Skeletal muscle cell (primary cell): ENCODE measurements at regions not wholly inside any gene's neighbourhood (a gene's known extent, or its start where the extent isn't known, plus 50 kb on each side); places are given as distances from the start of the nearest gene placed in this dataset.
A peak's percentile ranks its signal among the peaks of the same experiment; 100 is the strongest.
"Not testable (repeated sequence)": the region's sequence is repeated elsewhere in the genome, so short reads cannot be mapped to it uniquely, and the experiment has no call there.

Source experiments
- DNase-seq: peaks from one replicate; pipeline ENCODE4 v3.0.0-alpha.2; 2010; ENCODE audit warnings: low read depth
- H3K4me3 ChIP-seq: 2 replicates; pipeline ENCODE4 v1.5.1; 2011; ENCODE audit warnings: low read depth, mild to moderate bottlenecking, control low read depth, low read length, moderate library complexity

DNA sequence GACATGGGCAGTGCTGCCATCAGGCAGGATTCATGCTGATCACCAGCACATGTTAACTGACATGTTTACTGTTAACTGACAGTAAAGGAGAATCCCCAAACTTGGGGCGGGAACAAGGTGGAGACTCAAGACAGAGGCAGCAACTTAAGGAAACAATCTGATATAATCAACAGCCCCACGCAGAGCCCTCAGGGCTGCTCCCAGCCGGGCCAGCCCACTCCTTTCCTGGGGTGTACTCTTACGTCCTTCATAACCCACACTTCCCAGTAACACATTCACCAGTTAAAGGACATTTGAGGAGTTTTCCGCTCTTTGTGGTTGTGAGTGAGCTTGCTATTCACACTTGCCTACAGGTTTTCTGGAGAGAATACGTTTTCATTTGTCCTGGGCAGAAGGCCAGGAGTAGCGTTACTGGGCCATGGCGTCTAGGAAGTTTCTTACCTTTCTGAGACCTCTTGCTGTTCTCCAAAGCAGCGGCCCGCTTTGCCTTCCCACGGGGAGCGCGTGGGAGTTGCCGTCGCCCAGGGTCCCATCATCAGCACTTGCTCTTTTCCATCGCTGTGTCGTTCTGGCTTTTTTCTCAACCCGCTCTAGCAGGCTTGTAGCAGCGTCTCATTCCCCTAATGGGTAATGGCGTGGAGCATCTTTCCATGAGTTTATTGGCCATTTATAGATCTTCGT lies 56.4 kb downstream of the FOXF2 start:
- DNase-seq, result no peak
- H3K4me3 ChIP-seq, result no peak overlapping the region

DNA sequence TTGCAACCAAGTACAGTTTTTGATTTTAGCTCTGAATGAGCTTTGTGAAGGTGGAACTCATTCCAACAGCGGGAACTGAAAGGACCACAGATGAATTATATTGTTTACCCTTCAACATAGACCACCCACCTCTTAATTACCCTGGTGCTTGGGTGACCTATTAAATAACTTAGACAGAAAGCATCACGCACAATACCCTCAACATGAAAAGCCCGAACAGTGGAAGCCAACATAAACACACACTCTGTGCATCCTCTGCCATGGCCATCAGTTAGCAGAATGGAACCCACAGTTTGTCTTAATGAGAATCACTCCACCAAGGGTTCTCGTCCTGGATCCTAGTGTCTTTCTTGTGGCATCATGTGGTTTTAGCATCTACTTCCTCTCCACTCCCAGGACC lies 60.5 kb downstream of the FOXF2 start:
- no peak for DNase-seq
- no peak overlapping the region for H3K4me3 ChIP-seq

DNA sequence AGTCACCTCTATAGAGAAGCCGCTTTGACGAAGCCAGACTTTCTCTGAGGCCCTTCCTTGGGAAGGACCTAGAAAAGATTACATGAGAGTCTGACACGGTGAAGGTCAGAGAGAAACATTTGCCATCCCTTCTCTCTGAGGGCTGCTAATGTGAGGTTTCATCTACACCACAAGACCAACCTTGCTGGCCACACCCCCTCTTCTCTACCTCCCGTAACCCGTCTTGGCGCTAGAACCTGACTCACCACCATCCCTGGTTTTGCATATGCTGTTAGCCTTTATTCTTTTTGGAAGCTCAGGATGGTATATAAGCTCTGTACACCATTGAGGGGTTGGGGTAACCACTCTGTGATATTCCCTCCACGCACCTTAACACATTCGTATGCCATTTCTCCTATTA lies 63.6 kb downstream of the FOXF2 start:
- no peak overlapping the region for H3K4me3 ChIP-seq
- DNase-seq, result no peak

DNA sequence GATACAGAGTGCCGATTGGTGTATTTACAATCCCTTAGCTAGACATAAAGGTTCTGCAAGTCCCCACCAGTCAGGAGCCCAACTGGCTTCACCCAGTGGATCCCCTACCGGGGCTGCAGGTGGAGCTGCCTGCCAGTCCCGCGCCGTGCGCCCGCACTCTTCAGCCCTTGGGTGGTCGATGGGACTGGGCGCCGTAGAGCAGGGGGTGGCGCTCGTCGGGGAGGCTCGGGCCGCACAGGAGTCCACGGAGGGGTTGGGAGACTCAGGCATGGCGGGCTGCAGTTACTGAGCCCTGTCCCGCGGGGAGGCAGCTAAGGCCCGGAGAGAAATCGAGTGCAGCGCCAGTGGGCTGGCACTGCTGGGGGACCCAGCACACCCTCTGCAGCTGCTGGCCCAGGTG lies 67.4 kb downstream of the FOXF2 start:
- not testable (repeated sequence) for H3K4me3 ChIP-seq, DNase-seq

DNA sequence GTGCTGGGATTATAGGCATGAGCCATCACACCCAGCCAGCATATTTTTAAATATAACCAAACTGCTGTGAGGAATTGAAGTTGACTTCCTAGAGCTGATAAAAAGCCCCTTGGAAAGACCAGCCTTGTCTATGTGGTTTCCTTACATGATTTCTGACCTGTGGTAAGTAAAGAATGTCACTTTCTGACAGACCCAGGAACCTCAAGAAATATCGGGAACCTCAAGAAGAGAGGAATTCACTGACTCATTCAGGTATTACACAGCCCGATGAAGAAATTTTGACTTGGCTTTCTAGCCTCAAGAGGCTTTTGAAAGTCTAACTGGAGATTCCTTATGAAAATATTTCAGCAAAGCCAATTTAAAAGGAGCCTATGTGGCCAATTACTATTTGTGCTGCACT lies 71.8 kb downstream of the FOXF2 start:
- no peak overlapping the region for H3K4me3 ChIP-seq
- no peak for DNase-seq

DNA sequence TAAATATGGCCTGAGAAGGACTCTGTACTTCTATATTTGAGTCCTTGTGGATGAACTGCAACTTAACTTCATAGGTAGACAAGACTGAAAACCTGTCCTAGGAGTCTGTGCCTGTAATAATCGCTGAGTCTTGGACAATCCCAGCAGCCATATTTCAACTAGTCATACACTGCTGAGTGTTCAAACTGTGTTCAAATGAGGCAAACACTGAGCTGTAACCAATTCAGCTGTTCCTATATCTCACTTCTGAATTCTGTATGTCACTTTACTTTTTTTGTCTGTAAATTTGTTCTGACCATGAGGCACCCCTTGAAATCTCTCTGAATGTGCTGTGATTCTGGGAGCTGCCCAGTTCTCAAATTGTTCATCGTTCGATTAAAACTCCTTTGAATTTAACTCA lies 72.4 kb downstream of the FOXF2 start:
- no peak for DNase-seq
- H3K4me3 ChIP-seq, result no peak overlapping the region

DNA sequence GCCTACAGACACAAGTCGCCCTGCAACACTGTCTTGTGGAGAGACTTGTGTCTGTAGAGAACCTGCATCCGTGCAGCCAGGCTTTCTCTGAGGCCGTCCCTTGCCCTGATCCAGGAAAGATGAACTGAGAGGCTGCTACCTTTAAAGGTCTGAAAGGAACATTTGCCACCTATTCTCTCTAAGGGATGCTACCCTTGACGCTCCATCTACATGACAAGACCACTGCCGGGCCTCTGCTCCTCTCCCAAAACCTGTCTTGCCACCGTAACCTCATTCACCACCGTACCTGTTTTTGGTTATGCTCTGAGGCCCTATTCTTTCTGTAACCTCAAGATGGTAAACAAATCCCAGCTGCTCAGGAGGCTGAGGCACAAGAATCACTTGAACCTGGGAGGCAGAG lies 73.9 kb downstream of the FOXF2 start:
- no peak for DNase-seq
- H3K4me3 ChIP-seq, result no peak overlapping the region

DNA sequence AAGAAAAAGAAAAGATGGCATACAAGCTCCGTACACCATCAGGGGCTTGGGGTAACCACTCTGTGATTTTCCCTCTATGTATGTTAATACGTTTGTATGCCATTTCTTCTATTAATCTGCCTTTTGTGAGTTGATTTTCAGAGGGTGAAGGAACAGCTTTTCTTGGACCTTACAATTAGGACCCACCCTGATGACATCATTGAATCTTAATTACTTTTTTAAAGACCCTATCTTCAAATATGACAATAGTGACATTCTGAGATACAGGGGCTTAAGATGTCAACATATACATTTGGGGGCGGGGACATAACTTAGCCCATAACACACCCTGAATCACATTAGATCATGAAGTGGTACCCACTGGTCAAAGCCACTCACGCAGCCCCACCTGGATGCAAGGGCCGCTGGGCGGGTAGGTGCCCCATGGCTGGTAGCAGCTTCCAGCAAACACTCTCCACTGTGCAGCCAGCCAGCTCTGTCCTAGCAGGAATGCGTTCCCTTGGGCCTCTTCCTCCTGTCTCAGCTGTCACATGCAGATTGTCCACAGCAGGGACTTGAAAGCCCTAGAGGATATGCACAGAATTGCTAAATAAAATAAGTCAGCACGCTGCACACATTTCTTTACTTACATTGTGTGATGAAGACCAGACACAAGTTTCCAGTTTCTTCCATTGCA lies 74.5 kb downstream of the FOXF2 start:
- DNase-seq, result no peak
- no peak overlapping the region for H3K4me3 ChIP-seq

DNA sequence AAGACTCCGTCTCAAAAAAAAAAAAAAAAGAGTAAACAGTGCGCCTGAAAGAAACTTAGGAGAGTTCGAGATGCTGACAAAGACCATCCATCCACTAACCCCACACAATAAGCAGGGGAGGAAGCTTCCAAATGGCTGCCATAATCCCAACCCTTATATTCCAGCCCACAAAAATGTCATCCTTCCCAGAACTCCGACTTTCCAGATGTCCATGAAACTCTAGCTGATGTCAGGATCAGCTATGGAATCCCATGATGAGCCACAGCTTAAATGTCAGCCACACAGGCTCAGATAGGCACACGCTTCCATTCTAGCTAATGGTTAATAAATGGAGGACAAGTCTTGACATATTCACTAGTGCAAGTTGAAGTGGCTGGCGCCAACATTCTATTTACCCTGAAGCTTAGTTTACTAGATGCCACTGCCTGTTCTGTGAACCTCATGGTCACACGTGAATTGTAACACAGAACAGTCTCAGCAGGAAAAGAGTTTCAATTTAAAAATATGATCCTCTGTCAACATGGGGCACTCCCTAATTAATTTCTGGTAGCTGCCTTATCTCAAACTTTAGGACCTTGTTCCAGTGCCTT lies 75.5 kb downstream of the FOXF2 start:
- no peak overlapping the region for H3K4me3 ChIP-seq
- DNase-seq, result no peak

DNA sequence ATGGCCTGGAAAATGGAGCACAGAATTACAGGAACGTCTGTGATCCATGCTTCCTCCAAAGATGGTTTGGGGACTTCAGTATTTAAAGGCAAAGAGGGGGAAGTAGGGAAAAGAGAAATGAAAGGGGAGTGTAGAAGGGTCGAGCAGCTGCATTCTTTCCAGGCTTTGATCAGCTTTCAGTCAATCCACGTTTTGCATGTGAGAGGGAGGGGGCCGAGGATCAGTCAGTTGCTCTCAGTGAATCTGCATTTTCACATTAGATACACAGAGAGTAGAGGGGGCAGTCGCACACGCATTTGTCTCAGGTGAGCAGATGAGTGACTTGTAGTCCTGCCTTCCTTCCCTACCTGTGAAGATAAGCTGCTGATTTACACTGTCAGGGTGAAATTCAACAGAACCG lies 78.8 kb downstream of the FOXF2 start:
- no peak overlapping the region for H3K4me3 ChIP-seq

DNA sequence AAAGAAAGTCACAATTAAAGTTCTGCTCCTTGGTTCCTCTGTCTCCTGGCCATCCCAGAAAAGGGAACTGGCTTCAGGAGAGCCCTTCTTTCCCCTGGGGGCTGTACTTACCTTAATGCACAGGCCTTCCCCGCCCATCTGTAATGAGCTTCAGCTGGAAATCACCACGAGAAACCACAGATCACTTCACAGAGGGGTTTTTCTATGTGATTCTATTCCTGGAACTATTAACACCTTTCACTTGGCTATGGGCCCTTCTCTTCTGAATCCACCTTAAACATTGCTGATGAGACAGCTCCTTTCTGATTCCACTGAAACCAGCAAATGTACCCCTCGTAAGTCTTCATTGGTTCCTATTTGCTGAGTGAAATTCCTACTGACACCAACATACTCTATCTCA lies 80.7 kb downstream of the FOXF2 start:
- DNase-seq, result no peak
- no peak overlapping the region for H3K4me3 ChIP-seq

More for the DNA sequence above, 78.8 kb downstream of the FOXF2 start:
- no peak for DNase-seq

DNA sequence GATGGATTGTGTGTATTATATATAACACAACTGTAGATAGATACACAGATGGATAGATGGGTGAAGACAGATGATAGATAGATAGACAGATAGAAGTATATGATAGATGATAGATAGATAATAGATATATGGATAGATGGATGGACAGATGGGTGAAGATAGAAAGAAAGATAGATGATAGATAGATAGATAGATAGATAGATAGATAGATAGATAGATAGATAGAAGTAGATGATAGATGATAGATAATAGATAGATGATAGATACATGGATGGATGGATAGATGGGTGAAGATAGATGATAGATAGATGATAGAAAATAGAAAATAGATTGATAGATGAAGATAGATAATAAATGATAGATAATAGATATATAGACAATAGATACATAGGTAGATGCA lies 83.3 kb downstream of the FOXF2 start:
- no peak overlapping the region for H3K4me3 ChIP-seq
- no peak for DNase-seq

DNA sequence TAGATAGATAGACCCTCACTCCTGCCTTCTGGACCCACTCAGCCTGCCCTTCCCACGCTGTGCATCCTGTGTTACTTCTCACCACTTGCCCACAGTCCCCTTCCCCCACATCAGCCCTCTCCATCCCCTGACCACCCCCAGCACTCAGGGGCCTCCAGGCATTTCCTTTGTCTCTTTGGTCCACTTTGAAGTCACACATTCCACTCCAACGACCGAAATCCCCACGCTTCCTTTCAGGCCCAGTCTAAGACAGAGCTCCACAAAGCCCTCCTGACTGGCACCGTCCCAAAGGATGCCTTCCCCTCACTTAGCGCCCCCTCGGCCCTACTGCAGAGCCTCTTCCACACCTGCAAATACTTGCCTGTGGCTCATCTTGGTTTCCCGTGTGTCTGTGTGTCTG lies 83.8 kb downstream of the FOXF2 start:
- H3K4me3 ChIP-seq, result no peak overlapping the region
- DNase-seq, result no peak

DNA sequence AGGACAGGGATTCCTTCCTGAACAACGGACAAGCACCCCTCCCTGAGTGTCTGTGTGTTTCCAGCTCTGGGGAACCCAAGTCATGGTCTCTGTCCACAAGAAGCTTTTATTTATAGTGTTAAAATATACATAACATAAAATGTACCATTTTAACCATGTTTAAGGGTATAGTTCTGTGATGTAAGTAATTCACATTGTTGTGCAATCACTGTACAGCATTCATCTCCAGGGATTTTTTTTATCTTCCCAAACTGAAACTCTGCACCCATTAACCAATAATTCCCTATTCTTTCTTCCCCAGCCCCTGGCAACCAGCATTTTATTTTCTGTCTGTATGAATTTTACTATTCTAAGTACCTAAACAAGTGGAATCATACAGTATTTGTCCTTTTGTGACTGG lies 84.2 kb downstream of the FOXF2 start:
- H3K4me3 ChIP-seq, result no peak overlapping the region
- DNase-seq, result no peak

DNA sequence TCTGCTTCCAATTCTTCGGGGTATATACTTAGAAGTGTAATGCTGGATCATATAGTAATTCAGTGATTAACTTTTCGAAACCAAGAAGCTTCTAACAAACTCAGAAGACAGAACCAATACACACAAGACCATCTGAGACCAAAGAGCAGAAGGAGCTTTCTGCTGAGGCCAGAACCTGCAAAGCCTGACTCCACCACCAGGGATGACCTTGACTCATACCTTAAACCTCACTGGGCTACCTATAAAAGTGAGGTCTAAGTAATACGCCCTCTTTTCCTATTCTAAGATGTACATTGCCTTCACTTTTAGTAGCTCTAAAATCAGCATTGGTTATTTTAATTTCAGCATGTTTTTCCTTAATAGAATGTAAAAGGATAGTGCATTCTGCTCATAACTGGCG lies 84.8 kb downstream of the FOXF2 start:
- no peak overlapping the region for H3K4me3 ChIP-seq
- DNase-seq, result no peak

DNA sequence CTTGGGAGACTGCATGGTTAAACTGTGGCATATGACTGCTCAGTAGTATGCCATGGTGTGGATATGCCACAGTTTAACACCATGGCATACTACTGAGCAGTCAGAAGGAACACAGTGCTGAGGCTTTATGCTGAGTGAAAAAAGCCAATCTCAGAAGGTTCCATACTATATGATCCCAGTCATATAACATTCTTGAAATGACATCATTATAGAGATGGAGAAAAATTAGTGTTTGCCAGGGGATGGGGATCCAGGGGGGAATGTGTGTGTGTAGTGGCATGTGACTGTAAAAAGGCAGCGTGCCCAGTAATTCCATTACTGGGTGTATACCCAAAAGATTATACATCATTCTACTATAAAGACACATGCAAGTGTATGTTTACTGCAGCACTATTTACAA lies 85.8 kb downstream of the FOXF2 start:
- DNase-seq, result no peak
- H3K4me3 ChIP-seq, result no peak overlapping the region

DNA sequence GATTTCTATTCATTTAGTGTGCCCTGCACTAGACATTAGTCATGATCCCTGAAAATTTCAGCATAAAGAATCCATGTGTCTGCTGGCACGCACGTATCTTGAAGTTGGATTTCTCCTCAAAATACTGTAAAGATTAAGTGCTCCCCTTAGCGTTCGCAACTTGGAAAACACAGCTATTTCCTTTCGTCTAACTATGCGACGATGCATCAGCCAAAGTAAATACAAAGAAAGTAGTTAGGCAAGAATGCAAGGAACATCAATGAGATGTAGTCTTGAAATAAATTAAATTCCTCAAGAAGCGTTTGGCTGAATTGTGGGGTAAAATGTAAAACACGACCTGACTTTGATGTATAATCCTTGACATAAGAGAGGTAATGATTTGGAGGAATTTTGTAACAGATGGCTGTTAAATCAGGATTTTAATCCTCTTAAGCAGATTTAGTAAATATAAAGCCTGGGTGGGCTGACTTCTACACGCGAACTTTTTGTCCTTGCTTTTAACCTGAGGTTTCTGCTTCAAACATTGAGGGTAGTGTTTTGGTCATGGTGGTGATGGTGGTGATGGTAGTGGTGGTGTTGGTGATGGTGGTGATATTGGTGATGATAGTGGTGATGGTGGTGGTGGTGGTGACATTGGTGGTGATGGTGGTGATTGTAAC lies 88.2 kb downstream of the FOXF2 start:
- H3K4me3 ChIP-seq, result no peak overlapping the region
- DNase-seq, result peak; percentile 56

DNA sequence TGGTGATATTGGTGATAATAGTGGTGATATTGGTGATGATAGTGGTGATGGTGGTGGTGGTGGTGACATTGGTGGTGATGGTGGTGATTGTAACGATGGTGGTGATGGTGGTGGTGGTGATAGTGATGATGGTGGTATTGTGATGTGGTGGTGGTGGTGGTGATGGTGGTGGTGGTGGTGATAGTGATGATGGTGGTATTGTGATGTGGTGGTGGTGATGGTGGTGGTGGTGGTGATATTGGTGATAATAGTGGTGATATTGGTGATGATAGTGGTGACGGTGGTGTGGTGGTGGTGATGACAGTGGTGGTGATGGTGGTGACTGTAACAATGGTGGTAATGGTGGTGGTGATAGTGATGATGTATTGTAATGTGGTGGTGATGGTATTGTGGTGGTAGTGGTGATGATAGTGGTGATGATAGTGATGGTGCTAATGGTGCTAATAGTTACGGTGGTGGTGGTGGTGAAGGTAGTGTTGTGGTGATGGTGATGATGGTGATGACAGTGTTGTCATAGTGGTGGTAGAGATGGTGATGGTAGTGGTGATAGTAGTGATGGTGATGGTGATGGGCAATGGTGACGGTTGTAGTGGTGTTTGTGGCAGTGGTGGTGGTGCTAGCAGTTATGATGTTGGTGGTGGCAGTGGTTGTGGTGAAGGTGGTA lies 88.9 kb downstream of the FOXF2 start:
- not testable (repeated sequence) for H3K4me3 ChIP-seq, DNase-seq

DNA sequence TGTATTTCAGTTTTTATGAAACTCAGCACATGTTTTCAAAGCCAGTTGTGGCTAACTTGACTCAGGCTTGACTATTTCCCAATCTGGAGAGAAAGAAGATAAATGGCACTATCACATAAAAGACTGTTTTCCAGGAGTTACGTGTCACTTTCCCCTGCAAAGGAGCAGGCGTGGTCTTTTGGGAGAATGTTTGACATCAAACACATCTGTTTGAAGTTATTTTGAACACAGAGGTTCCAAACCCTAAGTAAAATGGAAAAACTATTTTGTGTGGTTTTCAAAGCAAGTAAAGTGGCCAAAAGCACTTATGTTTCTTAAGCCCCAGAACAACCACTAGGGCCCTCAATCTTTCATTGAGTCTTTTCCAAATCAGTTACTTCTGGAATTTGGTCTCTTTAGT lies 89.7 kb downstream of the FOXF2 start:
- no peak overlapping the region for H3K4me3 ChIP-seq
- DNase-seq, result peak; percentile 61

DNA sequence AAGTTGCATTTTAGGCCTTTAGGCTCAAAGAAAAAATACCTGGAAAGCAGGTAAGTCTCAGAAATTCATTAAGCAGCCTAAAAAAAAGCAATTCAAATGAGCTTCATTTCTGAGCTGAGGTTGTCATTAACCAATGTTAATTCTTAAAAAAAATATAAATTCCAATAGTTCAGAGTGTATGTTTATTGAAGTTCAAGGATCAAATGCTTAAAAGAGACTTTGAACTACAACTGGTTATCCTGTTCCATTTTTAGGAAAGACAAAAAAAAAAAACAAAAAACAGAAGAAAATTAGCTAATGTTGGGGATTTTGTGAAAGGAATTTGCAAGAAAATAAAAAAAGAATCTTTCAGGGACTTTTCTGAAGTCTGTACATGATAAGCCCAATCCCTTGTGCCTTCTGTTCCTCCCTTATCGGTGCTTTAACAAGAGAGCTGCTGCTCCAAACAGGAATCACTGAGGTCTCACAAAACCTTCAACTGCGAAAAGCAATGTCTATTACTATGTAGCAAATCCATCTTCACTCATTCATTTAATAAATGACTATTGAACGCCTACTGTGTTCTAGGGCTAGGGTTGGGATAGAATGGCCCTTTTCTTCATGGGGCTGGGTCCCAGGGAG lies 90.3 kb downstream of the FOXF2 start:
- no peak for DNase-seq
- H3K4me3 ChIP-seq, result no peak overlapping the region
